ENCODE measurements at regions not wholly inside any gene's neighbourhood (a gene's known extent, or its start where the extent isn't known, plus 50 kb on each side); places are given as distances from the start of the nearest gene placed in this dataset.
"Not testable (repeated sequence)": the region's sequence is repeated elsewhere in the genome, so short reads cannot be mapped to it uniquely, and the experiment has no call there.

DNA sequence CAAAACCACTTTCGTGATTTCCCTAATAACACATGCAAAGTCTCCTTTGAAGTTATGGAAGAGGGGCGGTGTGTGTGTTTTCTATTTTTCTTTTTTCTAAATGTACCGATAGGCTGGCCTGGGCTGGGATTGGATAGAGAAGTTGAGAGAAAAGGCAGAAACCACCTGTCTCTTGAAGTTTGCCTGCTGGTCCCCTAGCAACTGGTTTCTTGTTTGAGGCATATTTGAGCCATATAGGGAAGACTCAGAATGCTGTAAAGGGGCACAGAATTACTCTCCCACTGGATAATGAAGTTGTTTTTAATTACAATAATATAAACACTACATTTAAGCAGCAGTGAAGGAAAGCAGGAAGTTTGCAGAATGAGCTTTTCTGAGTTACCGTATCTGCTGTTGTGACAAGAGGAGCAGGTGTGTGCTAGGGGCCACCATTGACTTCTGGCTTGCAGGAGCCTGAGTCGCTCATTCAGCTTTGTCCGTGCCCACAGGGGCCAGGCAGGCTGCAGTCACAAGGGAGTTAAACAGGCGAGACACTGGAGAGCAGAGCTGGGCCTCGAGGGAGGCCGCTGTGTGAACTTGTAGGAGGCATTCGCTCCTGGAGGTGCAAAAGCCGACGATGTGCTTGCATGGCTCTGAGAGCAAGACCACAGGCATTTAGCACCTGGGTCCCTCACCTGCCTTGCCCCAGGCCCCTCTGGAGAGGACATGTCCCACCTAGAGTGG lies 173.8 kb upstream of the RGS6 start:
- peak; percentile 54 for DNase-seq

DNA sequence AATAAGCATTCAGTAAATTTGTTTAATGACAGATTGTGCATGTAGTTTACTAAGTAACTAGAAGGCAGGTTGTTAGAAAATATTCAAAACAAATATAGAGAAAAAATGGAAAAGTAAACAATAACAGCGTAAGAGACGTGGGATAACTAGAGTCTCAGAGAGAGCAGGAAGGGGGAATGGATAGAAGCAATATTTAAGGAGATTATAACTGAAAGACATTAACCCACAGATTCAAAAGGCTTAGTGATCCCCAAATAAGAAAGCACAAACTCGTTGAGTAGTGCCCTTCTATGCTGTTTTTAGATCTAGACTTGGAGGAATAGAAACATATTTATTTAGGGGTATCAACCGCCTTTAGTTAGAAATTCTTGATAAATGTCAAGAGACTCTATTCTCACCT lies 169.7 kb upstream of the RGS6 start:
- no peak for DNase-seq

GRCh38 chr14:71764701-71765382 lies 167.4 kb upstream of the RGS6 start:
- DNase-seq = no peak

DNA sequence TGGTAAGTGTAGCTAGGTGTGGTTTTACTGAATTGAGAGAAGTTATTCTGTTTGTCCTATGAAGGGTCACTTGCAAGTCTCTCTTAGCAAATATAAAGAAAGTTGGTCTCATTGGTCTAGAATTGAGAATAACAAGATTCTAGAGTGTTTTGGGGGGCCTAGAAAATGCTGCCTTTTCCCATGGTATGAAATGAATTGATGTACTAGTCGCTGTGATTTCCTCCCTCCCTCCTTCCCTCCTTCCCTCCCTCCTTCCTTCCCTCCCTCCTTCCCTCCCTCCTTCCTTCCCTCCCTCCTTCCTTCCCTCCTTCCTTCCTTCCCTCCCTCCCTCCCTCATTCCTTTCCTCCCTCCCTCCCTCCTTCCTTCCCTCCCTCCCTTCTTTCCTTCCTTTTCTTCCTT lies 166.7 kb upstream of the RGS6 start:
- no peak for DNase-seq

GRCh38 chr14:71770431-71770830 lies 161.8 kb upstream of the RGS6 start:
- DNase-seq = no peak

DNA sequence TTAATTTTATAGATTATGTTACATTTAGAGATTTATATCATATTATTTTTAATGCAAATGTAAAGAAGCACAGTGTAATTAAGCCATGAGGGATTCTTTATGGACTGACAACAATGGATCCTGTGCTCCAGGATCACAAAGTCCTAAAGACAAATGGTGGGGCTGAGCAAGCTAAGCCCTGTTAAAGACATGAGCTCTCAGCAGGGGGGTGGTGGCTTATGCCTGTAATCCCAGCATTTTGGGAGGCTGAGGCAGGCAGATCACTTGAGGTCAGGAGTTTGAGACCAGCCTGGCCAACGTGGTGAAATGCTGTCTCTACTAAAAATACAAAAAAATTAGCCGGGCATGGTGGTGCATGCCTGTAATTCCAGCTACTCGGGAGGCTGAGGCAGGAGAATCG lies 160.8 kb upstream of the RGS6 start:
- not testable (repeated sequence) for DNase-seq

GRCh38 chr14:71771996-71772395 lies 160.2 kb upstream of the RGS6 start:
- DNase-seq = not testable (repeated sequence)

DNA sequence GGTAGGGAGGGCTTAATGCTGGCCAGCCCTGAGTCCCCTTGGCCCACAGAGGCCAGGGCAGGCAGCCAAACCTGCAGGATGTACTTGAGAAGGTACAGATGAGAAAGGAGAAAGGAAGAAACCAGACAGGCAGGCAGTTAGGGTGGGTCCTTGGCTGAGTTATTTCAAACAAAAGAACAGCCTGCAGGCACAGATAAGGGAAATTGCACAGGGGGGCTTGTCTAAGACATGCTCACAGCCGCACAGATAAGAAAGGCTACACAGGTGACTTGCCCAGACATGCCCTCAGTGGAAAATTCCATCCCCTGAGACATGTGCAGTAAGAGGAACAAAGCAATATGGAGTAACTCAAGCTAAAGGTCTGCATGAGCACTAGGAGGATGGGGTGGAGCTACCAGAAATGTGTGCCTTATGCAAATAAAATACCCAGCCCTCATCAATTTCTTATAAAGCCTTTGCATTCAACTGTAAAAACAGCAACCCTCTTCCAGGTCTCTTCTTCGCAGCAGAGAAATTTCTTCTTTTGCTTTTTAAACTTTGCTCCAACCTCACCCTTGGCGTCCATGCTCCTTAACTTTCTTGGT lies 158.2 kb upstream of the RGS6 start:
- no peak for DNase-seq

- no peak for DNase-seq
Observed at GRCh38 chr14:71776471-71777360, 155.5 kb upstream of the RGS6 start.

DNA sequence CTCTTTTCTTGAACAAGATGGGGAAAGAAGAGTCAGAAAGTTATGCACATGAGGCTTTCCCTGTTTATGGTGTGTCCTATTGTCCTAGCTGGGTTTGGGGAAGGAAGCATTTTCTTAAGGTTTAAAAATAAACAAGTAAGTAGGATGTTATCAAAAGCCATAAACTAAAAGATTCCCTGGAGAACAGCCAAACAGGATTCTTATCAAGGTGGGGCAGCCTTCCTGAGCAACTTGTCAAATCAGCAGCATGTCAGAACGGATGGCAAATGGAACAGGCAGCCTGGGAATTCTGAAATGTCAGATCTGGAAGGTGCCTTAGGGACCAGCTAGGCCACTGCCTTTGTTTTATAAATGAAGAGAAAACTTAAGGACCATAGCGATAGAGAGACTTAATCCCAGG lies 152.2 kb upstream of the RGS6 start:
- DNase-seq = no peak

DNA sequence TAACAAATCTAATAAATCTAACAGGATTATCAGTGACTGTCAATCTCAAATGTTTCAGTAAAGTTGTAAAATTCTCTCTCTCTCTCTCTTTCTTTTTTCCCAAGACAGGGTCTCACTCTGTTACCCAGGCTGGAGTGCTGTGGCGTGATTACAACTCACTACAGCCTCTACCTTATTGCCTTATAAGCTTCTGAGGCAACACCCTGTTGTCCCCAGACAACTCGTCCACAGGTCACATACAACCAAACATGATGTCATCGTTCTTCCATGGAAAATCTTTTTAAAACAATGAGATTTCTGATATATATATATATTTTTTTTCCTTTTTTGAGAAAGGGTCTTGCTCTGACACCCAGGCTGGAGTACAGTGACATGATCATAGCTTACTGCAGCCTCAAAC lies 151.4 kb upstream of the RGS6 start:
- no peak for DNase-seq

DNA sequence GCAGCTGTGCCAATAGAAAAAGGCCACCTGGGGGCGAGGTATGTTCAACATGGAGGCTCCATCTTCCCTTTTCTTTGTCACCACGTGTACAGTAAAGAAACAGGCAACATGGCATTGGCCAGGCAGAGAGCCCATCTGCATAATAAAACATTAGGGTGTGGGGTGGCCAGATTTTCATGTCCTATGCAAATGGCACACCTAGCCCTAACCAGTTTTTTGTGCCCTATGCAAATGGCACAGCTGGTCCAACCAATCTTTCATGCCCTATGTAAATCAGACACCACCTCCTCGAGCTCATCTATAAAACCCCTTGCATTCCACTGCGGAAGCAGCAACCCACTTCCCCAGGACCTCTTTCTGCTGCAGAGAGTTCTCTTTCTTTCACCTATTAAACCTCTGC lies 149.1 kb upstream of the RGS6 start:
- no peak for DNase-seq

GRCh38 chr14:71783786-71784185 lies 148.4 kb upstream of the RGS6 start:
- DNase-seq = no peak

DNA sequence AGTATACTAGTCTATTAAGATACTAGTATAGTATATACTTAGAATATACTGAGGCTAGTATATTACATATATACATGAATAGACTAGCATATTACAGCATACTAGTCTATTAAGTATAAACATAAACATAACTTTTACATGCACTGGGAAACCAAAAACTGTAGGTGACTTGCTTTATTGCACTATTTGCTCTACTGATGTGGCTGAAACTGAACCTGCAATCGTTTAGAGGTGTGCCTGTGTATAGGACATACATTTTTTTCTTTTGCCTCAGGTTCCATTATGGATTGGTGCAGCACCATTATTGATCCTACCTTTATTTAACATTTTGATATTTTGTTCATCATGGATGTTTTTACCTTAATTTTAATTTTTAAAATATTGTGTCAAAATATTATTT lies 143.2 kb upstream of the RGS6 start:
- DNase-seq = no peak

DNA sequence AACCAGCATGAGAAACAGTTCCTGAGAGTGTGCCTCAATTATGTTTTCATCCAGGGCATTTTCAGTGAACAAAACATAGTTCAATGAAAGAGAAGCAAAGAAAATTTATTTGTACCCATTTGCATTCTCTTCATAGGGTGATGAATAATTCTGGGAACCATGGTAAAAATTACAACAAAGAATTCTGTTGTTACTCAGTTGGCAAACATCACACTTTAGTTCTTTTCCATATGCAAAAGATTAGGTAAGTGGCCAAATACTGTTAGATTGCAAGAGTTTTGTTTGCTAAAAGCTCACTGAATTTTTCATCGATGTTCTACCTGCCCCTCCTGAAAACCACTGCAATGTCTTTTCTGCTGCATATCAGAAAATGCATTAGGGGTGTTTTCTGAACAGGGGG lies 132.4 kb upstream of the RGS6 start:
- no peak for DNase-seq

DNA sequence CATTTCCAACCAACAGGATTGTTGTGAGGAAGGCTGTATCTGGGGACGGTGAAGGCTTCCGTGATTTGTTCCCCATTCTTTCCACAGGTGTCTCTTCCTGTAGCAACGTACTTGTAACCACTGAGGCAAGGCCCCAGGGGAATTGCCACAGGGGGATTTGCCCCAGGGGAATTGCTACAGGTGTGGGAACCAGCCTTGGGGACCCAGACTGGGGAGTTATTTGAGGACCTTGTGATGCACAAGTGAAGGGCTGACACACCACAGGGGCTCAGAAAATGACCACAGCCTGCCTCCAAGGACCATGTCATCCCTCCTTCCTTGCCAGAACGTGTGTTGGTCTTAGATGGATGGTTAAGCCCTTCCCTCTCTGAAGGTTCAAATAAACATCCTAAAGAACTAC lies 131.4 kb upstream of the RGS6 start:
- DNase-seq = no peak

GRCh38 chr14:71803539-71804260 lies 128.5 kb upstream of the RGS6 start:
- no peak for DNase-seq

DNA sequence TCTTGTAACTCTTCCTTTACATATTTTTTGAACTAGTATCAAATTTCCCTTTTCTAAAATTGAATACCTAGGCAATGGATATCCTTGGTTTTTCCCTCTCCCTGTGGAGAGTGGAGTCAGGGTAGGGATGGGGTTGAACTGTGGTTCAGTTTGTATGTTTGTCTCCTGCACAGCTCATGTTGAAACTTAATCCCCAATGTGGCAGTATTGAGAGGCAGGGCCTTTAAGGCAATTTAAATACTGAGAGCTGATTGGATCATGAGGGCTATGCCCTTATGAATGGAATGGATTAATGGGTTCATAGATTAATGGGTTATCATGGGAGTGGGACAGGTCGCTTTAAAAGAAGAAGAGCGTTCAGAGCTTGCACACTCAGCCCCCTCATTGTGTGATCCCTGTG lies 127.2 kb upstream of the RGS6 start:
- no peak for DNase-seq

DNA sequence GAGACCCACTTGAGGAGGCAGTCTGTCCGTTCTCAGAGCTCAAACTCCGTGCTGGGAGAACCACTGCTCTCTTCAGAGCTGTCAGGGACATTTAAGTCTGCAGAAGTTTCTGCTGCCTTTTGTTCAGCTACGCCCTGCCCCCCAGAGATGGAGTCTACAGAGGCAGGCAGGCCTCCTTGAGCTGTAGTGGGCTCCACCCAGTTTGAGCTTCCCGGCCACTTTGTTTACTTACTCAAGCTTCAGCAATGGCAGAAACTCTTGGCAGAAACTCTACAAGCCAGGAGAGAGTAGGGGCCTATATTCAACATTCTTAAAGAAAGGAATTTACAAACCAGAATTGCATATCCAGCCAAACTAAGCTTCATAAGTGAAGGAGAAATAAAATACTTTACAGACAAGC lies 125.2 kb upstream of the RGS6 start:
- not testable (repeated sequence) for DNase-seq

GRCh38 chr14:71810800-71811199 lies 121.4 kb upstream of the RGS6 start:
- not testable (repeated sequence) for DNase-seq

DNA sequence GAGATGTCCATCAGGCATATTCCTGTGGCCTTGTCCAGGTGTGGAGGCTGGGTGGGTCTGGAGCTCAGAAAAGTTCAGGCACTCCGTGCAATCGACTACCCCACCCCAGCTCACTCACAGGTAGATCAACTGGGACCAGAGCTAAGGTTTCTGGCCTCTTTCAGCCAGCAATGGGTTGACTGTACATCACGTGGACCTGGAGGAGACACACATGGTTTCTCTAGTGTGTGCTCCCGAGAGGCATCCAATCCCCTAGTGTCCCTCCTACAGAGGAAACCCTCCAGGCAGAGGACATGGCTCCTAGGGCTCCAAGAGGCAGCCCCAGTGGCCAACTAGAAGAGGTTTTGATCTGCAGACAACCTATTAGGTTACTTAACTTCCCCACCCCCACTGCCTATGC lies 119.5 kb upstream of the RGS6 start:
- DNase-seq = no peak

GRCh38 chr14:71815110-71815509 lies 117.1 kb upstream of the RGS6 start:
- no peak for DNase-seq

GRCh38 chr14:71824816-71825215 lies 107.4 kb upstream of the RGS6 start:
- DNase-seq = no peak
